ENCODE measurements at regions not wholly inside any gene's neighbourhood (a gene's known extent, or its start where the extent isn't known, plus 50 kb on each side); places are given as distances from the start of the nearest gene placed in this dataset.

DNA sequence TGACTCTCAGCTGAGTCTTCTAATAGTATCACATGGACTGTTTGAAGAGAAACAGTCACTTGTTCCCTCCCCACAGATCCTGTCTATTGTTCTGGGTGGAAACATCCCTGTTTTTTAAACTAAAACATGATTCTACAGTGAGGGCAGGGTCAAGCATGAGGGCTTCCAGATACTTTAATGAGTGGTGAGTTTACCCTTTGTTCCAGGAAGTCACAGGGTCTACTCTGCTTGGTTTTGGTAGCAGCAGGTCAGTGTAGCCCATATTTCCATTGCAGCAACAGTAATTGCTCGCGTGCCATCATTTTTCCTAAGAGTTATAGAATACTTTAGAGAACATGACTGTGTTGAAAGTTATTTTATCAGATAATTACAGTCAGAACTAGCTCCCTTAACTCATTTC lies 87.4 kb downstream of the ZNF732 start:
- TF ChIP-seq, protein P1, sequence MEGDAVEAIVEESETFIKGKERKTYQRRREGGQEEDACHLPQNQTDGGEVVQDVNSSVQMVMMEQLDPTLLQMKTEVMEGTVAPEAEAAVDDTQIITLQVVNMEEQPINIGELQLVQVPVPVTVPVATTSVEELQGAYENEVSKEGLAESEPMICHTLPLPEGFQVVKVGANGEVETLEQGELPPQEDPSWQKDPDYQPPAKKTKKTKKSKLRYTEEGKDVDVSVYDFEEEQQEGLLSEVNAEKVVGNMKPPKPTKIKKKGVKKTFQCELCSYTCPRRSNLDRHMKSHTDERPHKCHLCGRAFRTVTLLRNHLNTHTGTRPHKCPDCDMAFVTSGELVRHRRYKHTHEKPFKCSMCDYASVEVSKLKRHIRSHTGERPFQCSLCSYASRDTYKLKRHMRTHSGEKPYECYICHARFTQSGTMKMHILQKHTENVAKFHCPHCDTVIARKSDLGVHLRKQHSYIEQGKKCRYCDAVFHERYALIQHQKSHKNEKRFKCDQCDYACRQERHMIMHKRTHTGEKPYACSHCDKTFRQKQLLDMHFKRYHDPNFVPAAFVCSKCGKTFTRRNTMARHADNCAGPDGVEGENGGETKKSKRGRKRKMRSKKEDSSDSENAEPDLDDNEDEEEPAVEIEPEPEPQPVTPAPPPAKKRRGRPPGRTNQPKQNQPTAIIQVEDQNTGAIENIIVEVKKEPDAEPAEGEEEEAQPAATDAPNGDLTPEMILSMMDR (IDR thresholded peaks at IDR 0.05; ENCODE audit: borderline replicate concordance, extremely low read depth, low read length, poor library complexity, severe bottlenecking) = no peak
- TF ChIP-seq EZH2 (IDR thresholded peaks at IDR 0.05; ENCODE audit: borderline replicate concordance, low read depth, low read length, severe bottlenecking) = no peak
